Middle frontal gyrus (tissue), 1 donor: ENCODE measurements at regions not wholly inside any gene's neighbourhood (a gene's known extent, or its start where the extent isn't known, plus 50 kb on each side); places are given as distances from the start of the nearest gene placed in this dataset.
"Not testable (repeated sequence)": the region's sequence is repeated elsewhere in the genome, so short reads cannot be mapped to it uniquely, and the experiment has no call there.

Source experiments
- DNase-seq: peaks from one replicate; pipeline ENCODE4 v3.0.0-alpha.2; 2015; ENCODE audit warnings: low spot score; ENCODE audit errors: extremely low spot score

DNA sequence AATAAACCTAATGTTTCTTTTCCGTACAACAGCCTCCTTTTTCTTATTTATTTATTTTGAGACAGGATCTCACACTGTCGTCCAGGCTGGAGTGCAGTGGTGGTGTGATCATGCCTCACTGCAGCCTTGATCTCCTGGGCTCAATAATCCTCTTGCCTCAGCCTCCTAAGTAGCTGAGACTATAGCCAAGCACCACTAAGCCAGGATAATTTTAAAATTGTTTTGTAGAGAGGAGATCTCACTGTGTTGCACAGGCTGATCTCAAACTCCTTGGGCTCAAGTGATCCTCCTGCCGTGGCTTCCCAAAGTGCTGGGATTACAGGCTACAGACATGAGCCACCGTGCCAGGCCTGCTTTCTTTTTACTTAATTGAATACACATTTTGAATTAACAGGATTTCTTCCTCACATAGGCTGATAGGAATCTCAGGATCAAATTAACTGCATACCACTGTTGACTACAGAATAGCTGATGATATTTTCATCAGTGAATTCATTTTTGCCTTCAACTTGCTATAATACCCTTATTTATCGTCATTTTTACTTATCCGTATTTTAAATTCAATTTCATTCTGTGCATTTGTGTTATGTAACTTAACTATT is 2010.5 kb downstream of the NCAM2 start:
- no peak for DNase-seq

DNA sequence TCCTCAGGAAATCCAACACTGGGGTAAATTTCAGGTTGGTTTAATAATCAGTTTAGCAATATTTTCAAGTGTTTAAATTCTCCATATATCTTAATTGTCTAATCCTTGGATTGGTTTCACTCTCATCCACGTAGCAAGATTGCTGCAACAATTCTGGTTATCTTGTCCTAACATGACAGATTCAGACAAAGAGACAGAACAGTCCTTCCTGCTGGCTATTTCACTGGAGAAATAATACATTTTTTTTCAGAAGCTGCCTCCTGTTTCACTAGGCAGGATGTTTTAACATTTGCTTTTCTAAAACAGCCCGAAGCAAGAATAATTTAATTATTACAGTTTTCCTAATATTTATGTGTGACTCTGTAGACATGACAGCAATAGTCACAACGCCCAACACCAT is 2011.2 kb downstream of the NCAM2 start:
- DNase-seq, result no peak

DNA sequence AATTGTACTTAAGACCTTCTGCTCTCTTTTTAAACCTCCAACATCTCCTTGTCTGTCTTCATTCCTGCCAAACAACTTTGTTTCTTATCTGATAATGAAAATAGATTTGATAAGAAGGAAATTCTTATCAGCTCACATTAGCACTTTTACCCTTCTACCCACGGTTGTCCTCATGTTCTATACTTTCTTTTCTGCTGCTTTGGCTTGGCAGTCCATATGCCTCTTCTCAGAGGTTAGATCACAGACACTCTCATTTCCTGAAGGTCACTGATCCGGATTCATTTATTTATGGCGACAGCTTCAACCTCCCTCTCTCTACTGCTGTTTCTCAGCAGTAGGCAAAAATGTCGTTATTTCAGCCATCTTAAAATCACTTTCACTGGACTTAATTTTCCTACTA is 2015.8 kb downstream of the NCAM2 start:
- DNase-seq, result no peak

DNA sequence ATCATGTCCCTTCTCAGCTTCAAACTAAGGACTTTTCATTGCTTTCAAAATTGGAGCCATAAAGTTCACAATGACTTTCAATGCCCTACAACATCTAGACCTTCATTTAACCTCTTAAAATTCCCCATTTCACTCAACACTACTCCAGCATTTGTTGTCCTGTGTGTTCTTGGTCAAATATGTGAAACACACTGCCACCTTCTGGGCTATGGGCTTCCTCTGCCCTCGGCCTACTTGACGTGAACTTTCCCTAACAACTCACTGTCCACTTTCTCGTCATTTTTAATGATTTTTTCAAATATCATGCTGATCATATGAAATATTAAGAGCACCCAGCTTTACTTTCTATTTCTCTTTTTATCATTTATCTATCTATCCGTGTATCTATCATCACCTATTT is 2018.4 kb downstream of the NCAM2 start:
- DNase-seq, result no peak

DNA sequence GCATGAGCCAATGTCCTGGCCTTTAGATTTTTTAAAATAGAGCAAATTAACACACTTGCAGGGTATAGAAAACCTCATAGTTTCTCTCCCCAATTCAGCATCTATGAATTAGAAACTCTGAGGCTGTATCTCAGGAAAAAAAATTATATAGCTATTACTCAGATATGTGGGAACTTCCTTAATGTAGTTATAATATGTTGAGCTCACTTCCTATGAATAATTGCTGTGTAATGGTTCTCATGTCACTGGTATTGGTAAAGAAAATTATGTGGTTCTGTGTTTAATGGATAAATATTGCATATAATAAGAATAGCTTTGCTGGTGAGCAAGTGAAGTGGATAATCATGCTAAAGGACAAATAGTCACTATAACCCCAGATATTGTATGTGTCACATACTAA is 2019.8 kb downstream of the NCAM2 start:
- DNase-seq, result no peak

DNA sequence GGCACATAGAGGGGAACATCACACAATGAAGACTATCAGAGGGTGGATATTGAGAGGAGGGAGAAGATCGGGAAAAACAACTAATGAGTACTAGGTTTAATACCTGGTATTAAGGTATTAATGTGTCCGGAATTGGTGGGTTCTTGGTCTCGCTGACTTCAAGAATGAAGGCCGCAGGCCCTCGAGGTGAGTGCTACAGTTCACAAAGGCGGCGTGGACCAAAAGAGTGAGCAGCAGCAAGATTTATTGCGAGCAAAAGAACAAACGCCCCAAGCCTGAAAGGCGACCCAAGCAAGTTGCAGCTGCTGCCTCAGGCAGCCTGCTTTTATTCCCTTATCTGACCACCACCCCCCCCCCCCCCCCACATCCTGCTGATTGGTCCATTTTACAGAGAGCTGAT is 2022.8 kb downstream of the NCAM2 start:
- DNase-seq, result no peak

DNA sequence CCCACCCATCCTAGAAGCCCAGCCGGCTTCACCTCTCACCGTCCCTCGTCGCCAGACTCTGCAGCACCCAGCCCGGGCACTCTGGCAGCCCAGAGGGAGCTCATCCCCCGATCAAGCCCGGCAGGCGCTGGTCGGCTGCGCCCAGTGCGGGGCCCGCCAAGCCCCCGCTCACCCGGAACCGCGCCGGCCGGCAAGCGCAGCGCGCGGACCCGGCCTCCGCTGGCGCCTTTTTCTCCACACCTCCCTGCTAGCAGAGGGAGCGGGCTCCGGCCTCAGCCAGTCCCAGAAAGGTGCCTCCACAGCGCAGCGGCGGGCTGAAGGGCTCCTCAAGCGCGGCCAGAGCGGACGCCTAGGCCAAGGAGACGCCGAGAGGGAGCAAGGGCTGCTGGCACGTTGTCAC is 2023.3 kb downstream of the NCAM2 start:
- no peak for DNase-seq

DNA sequence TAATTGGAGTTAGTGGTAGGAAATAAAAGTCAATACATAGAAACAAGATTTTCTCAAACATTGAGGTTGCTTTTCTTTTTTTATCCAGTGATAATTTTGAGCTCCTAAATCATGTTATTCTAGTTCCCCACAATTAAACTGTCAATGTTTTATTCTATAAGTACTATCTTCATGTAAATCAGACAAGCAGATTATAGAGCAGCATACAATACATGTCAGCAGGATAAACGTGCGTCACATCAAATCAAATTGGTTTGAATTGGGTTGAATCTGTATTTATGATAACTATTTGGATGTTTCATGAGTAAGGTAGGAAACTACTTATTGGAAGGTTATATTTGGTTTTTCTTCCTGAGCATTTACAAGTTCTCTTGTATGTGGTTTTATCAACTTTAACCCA is 2028.7 kb downstream of the NCAM2 start:
- DNase-seq, result no peak

DNA sequence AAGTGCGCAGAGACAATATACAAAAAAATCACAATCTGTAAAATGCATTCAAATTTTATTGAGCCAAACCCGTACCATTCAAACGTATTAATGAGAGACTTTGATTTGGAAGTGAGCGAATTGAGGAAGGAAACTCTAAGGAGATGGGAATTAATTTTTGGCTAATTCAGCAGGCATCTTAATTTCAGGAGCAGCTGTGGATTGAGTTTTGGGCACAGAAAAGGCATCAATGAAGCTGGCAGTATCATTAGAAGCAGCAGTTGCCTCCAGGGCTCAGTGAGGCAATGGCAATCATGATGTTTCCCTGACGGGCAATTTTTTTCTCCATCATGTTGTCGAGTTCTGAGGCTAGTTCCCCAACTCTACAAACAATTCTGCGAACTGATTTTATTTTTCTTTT is 2041.6 kb downstream of the NCAM2 start:
- DNase-seq, result no peak

DNA sequence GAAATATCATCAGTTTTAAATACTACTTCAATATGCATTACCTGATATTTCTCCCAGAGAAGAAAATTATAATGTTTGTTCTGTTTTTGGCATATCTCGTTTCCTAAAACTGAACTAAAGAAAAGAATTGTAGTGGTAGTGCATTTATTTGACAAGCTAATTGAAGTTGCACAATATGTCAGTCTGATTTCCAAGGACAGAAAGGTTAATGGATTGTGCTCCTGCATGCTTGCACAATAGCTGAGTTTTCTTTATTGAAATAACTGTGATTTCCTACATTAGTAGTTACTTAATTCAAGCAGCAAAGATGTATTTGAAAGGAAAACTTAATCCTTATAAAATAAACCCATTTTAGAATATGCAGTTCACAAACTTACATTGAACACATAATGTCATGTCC is 2047.7 kb downstream of the NCAM2 start:
- no peak for DNase-seq

DNA sequence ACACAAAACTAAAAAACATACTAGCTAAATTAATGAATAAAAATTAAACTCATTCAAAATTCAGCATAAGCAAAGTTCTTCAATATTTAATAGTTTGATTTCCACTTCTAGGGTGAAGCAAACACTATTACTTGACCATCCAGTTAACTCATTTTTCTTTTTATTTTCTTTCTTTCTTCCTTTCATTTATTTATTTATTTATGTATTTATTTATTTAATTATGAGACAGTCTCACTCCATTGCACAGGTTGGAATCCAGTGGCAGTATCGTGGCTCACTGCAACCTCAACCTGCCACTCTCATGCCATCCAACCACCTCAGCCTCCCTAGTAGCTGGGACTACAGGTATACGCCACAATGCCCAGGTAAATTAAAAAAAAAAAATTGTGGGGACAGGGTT is 2069.5 kb downstream of the NCAM2 start:
- no peak for DNase-seq

DNA sequence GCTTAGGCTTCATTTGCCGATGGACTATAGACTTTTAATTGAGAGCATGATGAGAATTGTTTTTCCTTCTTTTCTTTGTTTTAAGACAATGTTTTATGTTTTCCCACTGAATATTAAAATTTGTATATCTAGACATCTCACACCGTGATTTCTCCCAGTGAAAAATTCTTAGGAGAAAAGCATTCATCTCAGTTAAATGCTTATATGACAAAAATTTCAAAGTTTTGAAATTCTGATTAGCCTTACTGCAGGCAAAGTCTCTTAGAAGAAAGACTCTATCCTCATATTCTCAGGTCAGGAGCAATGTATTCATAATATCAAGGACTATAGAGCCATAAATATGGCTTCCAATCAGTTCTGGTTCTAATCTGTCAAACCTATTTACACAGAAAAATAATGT is 2085.0 kb downstream of the NCAM2 start:
- DNase-seq, result no peak

DNA sequence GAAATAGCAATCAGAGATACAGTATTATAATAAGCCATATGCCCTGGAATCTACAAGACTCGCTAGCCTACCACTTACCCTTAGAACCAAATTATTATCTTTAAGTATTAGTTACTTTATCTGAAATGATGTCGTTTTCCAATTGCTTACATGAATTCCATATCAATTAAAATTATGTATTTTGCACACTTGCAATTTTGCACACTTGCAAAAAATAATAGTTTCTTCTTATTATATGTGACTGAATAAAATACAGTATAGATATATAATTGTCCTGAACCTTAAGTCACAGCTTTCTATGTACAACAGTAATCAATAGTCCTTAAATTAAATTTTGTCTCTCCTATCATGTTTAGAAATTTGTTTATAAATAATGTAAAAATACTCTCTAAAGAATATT is 2095.1 kb downstream of the NCAM2 start:
- DNase-seq, result no peak

DNA sequence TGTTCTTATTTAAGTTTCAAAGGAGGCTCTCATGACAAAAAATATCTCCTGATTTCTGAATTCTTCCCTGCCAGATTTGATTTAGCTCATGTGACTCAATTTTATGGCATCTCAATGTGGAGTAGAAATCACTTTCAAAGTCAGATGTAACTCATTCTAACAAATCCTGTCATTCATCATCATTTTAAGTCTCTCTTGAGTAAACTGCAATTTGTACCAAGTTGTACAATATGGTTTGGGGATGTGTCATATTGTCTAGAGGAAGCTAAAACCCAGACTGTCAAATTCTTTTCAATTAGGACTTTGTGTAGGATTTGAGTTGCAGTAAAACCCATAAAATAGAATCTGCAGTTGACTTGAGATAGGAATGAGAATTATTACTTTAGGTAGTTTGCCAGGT is 2101.0 kb downstream of the NCAM2 start:
- no peak for DNase-seq

DNA sequence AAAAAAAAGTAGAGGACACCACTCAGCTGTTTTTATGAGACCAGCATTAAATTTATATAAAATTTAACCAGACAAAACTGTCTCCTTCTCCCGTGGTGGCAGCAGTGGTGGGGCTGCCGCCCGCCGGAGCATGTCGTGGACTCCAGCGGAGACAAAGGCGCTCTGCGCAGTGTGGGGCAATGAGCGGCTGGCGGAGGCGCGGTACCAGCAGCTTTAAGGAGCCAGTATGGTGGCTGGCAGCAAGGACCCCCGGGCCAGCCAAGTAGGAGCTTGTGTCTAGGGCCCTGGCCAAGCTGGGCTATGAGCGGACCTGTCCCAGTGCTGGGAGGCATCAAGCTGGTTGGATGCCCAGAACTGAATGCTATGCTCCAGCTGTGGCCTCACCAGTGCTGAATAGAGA is 2102.9 kb downstream of the NCAM2 start:
- DNase-seq, result no peak

DNA sequence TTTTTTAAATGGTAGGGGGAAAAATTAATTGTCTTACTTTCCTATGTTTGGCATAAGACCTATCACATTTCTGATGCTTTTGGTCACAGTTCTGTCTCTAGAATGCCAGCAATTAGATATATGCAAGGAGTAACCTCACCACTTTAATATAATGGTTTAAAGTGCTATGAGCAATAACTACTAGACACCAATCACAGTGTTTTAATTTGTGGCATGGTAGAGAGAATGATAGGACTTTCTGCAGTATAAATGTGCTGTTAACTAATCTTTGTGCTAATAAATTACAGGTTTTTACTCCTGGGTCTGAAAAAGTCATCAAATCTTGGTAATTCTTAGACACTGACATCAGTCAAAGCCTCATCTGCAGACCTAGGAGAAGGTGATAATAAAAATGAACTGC is 2110.3 kb downstream of the NCAM2 start:
- no peak for DNase-seq

DNA sequence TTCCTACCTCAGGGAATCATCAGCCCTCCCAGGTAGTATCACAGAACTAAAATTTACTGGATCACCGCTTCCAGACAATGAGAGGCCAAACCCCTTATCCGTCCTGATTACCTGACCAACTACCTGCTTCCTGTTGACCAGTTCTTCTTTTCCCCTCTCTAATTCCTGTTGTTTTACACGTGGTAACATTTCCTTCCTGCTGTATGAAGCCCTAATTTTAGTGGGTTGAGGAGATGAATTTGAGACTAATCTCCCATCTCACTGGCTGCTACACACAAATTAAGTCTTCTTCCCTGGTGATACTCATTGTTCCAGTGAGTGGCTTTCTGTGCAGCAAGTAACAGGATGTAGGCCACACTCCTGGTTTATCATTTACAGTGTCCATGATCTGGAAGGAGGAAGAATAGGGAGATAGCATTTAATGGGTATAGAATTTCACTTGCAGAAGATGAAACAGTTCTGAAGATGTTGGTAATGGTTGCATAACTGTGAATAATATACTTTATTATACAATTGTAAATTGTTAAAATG is 2112.9 kb downstream of the NCAM2 start:
- no peak for DNase-seq

DNA sequence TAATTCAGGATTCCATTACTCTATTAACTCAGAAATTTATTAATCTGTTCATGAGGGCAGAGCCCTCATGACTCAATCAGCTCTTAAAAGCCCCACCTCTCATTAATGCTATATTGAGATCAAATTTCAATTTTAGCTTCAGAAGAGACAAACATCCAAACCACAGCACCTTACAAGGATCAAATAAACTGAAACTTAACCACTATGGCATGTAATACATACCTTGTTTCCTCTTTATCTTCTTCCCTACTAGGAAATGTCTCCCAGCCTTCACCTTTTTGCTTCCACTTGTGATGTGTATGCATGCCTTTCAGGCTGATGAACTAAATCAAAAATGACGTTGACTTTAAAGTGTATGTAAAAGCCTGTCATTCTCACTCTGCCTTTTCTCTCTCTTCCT is 2121.3 kb downstream of the NCAM2 start:
- DNase-seq, result no peak

DNA sequence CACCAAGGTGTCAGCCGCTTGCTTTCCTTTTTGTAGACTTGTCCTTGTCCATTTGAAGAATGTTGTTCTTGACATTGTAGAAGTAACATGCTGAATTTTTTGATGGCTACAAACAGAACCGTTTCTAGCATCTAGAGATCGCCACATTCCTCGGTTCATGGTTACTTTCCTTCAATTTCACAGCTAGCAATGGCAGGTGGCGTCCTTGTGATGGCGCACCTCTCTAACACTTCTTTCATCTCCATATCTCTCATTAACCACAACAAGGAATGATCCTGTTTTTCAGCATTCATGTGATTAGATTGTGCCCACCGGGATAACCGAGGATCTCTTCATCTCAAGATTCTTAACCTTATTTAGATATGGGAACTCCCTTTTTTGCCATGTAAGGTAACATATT is 2129.8 kb downstream of the NCAM2 start:
- no peak for DNase-seq

DNA sequence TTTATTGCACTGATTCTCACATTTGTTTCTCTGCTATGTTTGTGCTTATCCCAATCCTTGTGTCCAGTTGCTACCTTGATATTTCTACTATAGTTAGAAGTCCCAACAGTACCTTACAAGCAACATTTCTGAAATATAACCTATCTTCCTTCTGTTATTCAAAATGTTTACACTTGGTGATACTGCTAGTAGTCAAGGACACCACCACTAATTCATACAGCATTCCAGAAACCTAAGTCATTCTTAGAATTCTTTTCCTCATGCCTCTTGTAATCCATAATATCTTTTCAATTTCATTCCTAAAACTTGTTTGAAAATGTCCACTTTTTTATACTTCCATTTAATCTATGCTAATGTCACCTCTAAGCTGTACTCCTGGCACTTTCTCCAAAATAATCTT is 2132.1 kb downstream of the NCAM2 start:
- no peak for DNase-seq

DNA sequence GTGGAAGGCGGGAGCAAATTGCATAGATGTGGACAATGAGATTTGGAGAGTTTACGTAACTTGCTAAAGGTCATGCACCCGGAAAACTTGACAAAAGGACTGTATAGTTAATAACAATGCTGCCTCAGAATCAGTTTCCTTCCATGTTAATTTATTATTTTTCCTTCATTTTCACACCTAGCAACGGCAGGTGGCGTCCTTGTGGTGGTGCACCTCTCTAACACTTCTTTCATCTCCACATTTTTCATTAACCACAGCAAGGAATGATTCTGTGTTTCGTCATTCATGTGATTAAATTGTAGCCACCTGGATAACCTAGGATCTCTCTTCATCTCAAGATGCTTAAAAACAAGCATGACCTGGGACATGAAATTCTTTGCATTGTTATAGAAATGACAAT is 2133.0 kb downstream of the NCAM2 start:
- no peak for DNase-seq

DNA sequence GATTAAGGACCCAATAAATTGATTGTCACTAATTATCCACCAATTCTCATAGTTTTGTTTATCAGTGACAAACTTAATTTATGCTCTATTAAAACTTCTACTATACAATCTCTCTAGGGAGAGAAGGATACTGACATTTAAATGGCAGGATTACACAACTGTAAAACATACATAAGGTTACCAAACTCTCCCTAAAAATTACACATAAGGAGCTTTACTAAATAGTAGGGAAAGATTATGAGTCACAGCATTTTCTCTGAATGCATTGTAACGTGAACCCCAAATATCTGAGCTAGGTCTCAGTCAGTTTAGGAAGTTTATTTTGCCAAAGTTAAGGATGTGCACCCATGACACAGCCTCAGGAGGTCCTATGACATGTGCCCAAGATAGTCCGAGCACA is 2140.6 kb downstream of the NCAM2 start:
- DNase-seq, result no peak

DNA sequence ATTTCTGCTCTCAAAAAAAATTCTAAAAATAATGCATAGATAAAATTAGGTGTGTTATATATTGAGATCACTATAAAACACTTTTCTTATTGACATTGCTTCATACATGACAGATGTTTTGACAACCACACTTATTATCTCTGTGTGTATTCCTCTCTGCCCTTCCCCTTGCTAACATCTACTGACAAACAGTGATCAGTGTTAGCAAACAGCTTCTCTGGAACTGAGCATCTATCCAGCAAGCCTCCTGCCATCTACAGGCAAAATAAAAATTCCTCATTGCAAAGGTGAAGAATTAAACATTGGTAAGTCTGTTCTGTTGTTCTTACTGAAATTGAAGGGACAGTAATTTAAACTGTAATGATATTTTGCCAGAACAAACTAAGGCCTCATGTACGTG is 2153.9 kb downstream of the NCAM2 start:
- no peak for DNase-seq

DNA sequence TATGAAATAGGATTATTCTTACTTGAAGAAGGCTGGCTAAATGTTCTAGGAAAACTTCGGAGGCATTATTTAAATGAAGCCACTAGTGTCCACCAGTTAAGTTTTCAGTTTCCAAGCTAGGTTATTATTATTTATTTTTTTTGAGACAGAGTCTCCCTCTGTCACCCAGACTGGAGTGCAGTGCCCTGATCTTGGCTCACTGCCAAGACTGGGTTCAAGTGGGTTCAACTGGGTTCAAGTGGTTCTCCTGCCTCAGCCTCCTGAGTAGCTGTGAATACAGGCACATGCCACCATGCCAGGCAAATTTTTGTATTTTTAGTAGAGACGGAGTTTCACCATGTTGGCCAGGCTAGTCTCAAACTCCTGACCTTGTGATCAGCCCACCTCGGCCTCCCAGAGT is 2155.6 kb downstream of the NCAM2 start:
- DNase-seq, result not testable (repeated sequence)
